H9 (cell line): ENCODE measurements at regions not wholly inside any gene's neighbourhood (a gene's known extent, or its start where the extent isn't known, plus 50 kb on each side); places are given as distances from the start of the nearest gene placed in this dataset.

Experiments used
- DNase-seq: peaks from one replicate; pipeline ENCODE4 v3.0.0-alpha.2; 2017
- H2AFZ ChIP-seq: one replicate; pipeline ENCODE4 v1.6.1; 2013; ENCODE audit warnings: mild to moderate bottlenecking, low read length, control low read depth, moderate library complexity
- H2AK5ac ChIP-seq: 2 replicates; pipeline ENCODE4 v1.6.1; 2013; ENCODE audit warnings: low read length, control low read depth, mixed read lengths; ENCODE audit not compliant: insufficient read length
- H2BK120ac ChIP-seq: one replicate; pipeline ENCODE4 v1.6.1; 2013; ENCODE audit warnings: low read depth, mild to moderate bottlenecking, low read length, control low read depth, inconsistent platforms; ENCODE audit not compliant: poor library complexity, severe bottlenecking
- H2BK12ac ChIP-seq: 2 replicates; pipeline ENCODE4 v1.6.1; 2013; ENCODE audit warnings: low read length, control low read depth, mixed read lengths, low read depth; ENCODE audit not compliant: insufficient read length
- H2BK15ac ChIP-seq: 2 replicates; pipeline ENCODE4 v1.6.1; 2013; ENCODE audit warnings: low read depth, low read length, control low read depth
- H2BK20ac ChIP-seq: one replicate; pipeline ENCODE4 v1.6.1; 2013; ENCODE audit warnings: low read depth, mild to moderate bottlenecking, low read length, control low read depth, inconsistent platforms; ENCODE audit not compliant: poor library complexity, severe bottlenecking
- H2BK5ac ChIP-seq: 2 replicates; pipeline ENCODE4 v1.6.1; 2013; ENCODE audit warnings: low read length, control low read depth, mixed read lengths; ENCODE audit not compliant: insufficient read length
- H3K14ac ChIP-seq: 2 replicates; pipeline ENCODE4 v1.6.1; 2013; ENCODE audit warnings: low read length, control low read depth; ENCODE audit not compliant: insufficient read depth
- H3K18ac ChIP-seq: 2 replicates; pipeline ENCODE4 v1.6.1; 2013; ENCODE audit warnings: low read depth, mild to moderate bottlenecking, mixed read lengths, low read length, control low read depth; ENCODE audit not compliant: insufficient read length
- H3K23ac ChIP-seq: 2 replicates; pipeline ENCODE4 v1.6.1; 2013; ENCODE audit warnings: low read length, control low read depth, mixed read lengths, low read depth; ENCODE audit not compliant: insufficient read length
- H3K23me2 ChIP-seq: 2 replicates; pipeline ENCODE4 v1.6.1; 2013; ENCODE audit warnings: low read depth, mild to moderate bottlenecking, mixed read lengths, low read length, control low read depth; ENCODE audit not compliant: insufficient read length, poor library complexity, severe bottlenecking
- H3K27ac ChIP-seq: 2 replicates; pipeline ENCODE4 v1.5.1; 2013; ENCODE audit warnings: low read length, control low read depth, mixed read lengths, low read depth; ENCODE audit not compliant: insufficient read length
- H3K27me3 ChIP-seq: 2 replicates; pipeline ENCODE4 v1.6.1; 2013; ENCODE audit warnings: low read length, control low read depth, inconsistent platforms; ENCODE audit not compliant: insufficient read depth
- H3K4ac ChIP-seq: 2 replicates; pipeline ENCODE4 v1.6.1; 2013; ENCODE audit warnings: low read depth, mild to moderate bottlenecking, control low read depth, inconsistent platforms, low read length, moderate library complexity
- H3K4me1 ChIP-seq: 2 replicates; pipeline ENCODE4 v1.6.1; 2013; ENCODE audit warnings: low read length, control low read depth, inconsistent platforms; ENCODE audit not compliant: insufficient read depth
- H3K4me2 ChIP-seq: 2 replicates; pipeline ENCODE4 v1.6.1; 2013; ENCODE audit warnings: low read length, control low read depth, mixed read lengths; ENCODE audit not compliant: insufficient read length, insufficient read depth
- H3K56ac ChIP-seq: 2 replicates; pipeline ENCODE4 v1.6.1; 2013; ENCODE audit warnings: low read depth, mild to moderate bottlenecking, mixed read lengths, low read length, control low read depth; ENCODE audit not compliant: insufficient read length
- H3K79me1 ChIP-seq: 2 replicates; pipeline ENCODE4 v1.6.1; 2013; ENCODE audit warnings: low read depth, mild to moderate bottlenecking, moderate library complexity, low read length, control low read depth, inconsistent platforms; ENCODE audit not compliant: insufficient read depth, poor library complexity, severe bottlenecking
- H3K79me2 ChIP-seq: 2 replicates; pipeline ENCODE4 v1.6.1; 2013; ENCODE audit warnings: low read length, control low read depth, inconsistent platforms; ENCODE audit not compliant: insufficient read depth
- H3K9ac ChIP-seq: 2 replicates; pipeline ENCODE4 v1.6.1; 2013; ENCODE audit warnings: low read length, control low read depth, mixed read lengths; ENCODE audit not compliant: insufficient read length; ENCODE audit errors: extremely low read depth
- H3K9me3 ChIP-seq: one replicate; pipeline ENCODE4 v1.6.1; 2013; ENCODE audit warnings: low read depth, low read length, inconsistent platforms; ENCODE audit not compliant: control insufficient read depth
- H3T11ph ChIP-seq: one replicate; pipeline ENCODE4 v1.6.1; 2013; ENCODE audit warnings: mild to moderate bottlenecking, low read length, control low read depth, inconsistent platforms
- H4K20me1 ChIP-seq: one replicate; pipeline ENCODE4 v1.6.1; 2013; ENCODE audit not compliant: control insufficient read depth, insufficient read length, insufficient read depth
- H4K5ac ChIP-seq: 2 replicates; pipeline ENCODE4 v1.6.1; 2013; ENCODE audit warnings: low read depth, mild to moderate bottlenecking, mixed read lengths, low read length, control low read depth; ENCODE audit not compliant: insufficient read length
- H4K8ac ChIP-seq: replicated peaks from 2 replicates; pipeline ENCODE4 v1.6.1; 2013; ENCODE audit warnings: low read length, control low read depth, mixed read lengths, low read depth; ENCODE audit not compliant: insufficient read length
- H4K91ac ChIP-seq: 2 replicates; pipeline ENCODE4 v1.6.1; 2013; ENCODE audit warnings: low read depth, mild to moderate bottlenecking, moderate library complexity, mixed read lengths, low read length, control low read depth; ENCODE audit not compliant: insufficient read length
- H3K27ac Mint-ChIP-seq, 3 experiments: 2 replicates in 2 of 3; 3 replicates in 1 of 3; pipeline ENCODE4 v1.8.0; 2020 to 2021; ENCODE audit warnings: mixed read lengths in 3 of 3, mild to moderate bottlenecking in 1 of 3, moderate library complexity in 1 of 3
- H3K27me3 Mint-ChIP-seq: 2 replicates; pipeline ENCODE4 v1.8.0; 2021; ENCODE audit warnings: low read depth, mild to moderate bottlenecking, moderate library complexity, mixed read lengths
- H3K36me3 Mint-ChIP-seq, 3 experiments: 2 replicates in 2 of 3; 3 replicates in 1 of 3; pipeline ENCODE4 v1.8.0; 2020 to 2021; ENCODE audit warnings: low read depth in 3 of 3, mixed read lengths in 3 of 3; ENCODE audit not compliant: insufficient read depth in 1 of 3
- H3K4me1 Mint-ChIP-seq, 2 experiments: 2 replicates each; pipeline ENCODE4 v1.8.0; 2020; ENCODE audit warnings: mixed read lengths in 2 of 2
- H3K4me3 Mint-ChIP-seq, 2 experiments: 2 replicates in 1 of 2; 3 replicates in 1 of 2; pipeline ENCODE4 v1.8.0; 2020 to 2021; ENCODE audit warnings: mild to moderate bottlenecking in 2 of 2, mixed read lengths in 2 of 2, moderate library complexity in 1 of 2
- H3K9me3 Mint-ChIP-seq, 2 experiments: 2 replicates in 1 of 2; 3 replicates in 1 of 2; pipeline ENCODE4 v1.8.0; 2020; ENCODE audit warnings: mild to moderate bottlenecking in 2 of 2, mixed read lengths in 2 of 2, moderate library complexity in 1 of 2
- WGBS: extraction: QIAGEN DNeasy Blood & Tissue Kit; methylation state at CpG from one replicate; pipeline ENCODE4 v1.1.7; 2013; ENCODE audit warnings: missing lambda C conversion rate, low lambda C conversion rate, mixed read lengths; ENCODE audit not compliant: insufficient read length; ENCODE audit errors: extremely low coverage; 5-methylcytosine and 5-hydroxymethylcytosine counted together
- TF ChIP-seq, protein P1 (sequence below): fragments of 200-600 bp; sonication (generic); conservative IDR thresholded peaks from 3 replicates; pipeline ENCODE4 v1.8.0; 2021; ENCODE audit warnings: antibody characterized with exemption, mild to moderate bottlenecking

- no peaks in the 10 kb centered on the region for H3K23me2 ChIP-seq
- H3K56ac ChIP-seq, result no peak overlapping the region
- H2BK20ac ChIP-seq, result no peak overlapping the region
- H2BK5ac ChIP-seq, result no peak overlapping the region
- H3K4me1 ChIP-seq, result no peaks in the 10 kb centered on the region
- no peak overlapping the region for H3K4ac ChIP-seq
- H3K27ac ChIP-seq, result no peak overlapping the region
- H3K9me3 ChIP-seq, result peaks cover 5% of the 10 kb centered on the region
- H3K4me3 Mint-ChIP-seq, result no peak overlapping the region
- no peak overlapping the region for H3K14ac ChIP-seq
- H3K9ac ChIP-seq, result no peak overlapping the region
- no peak overlapping the region for H4K91ac ChIP-seq
- peaks cover 16 to 20% of the 10 kb centered on the region in 2 experiments for H3K9me3 Mint-ChIP-seq
- no peak overlapping the region for H3K4me2 ChIP-seq
- no peaks in the 10 kb centered on the region for H3K27me3 ChIP-seq
- TF ChIP-seq, protein P1, sequence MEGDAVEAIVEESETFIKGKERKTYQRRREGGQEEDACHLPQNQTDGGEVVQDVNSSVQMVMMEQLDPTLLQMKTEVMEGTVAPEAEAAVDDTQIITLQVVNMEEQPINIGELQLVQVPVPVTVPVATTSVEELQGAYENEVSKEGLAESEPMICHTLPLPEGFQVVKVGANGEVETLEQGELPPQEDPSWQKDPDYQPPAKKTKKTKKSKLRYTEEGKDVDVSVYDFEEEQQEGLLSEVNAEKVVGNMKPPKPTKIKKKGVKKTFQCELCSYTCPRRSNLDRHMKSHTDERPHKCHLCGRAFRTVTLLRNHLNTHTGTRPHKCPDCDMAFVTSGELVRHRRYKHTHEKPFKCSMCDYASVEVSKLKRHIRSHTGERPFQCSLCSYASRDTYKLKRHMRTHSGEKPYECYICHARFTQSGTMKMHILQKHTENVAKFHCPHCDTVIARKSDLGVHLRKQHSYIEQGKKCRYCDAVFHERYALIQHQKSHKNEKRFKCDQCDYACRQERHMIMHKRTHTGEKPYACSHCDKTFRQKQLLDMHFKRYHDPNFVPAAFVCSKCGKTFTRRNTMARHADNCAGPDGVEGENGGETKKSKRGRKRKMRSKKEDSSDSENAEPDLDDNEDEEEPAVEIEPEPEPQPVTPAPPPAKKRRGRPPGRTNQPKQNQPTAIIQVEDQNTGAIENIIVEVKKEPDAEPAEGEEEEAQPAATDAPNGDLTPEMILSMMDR, result no peak
- WGBS, result no CpG with 5 or more reads among the region's 2 CpGs
- H3K4me1 Mint-ChIP-seq, result peaks cover 0 to 4% of the 10 kb centered on the region in 2 experiments; a peak in 1 of 4 replicates
- H2AFZ ChIP-seq, result no peak overlapping the region
- no peak overlapping the region for H4K8ac ChIP-seq
- peaks cover 4 to 24% (median 9%) of the 10 kb centered on the region in 3 experiments for H3K36me3 Mint-ChIP-seq
- H2BK12ac ChIP-seq, result no peak overlapping the region
- H2BK15ac ChIP-seq, result no peak overlapping the region
- H4K20me1 ChIP-seq, result no peaks in the 10 kb centered on the region
- no peaks in the 10 kb centered on the region for H3K79me2 ChIP-seq
- no peak overlapping the region for H3K23ac ChIP-seq
- no peak overlapping the region for H4K5ac ChIP-seq
- no peak overlapping the region for H2BK120ac ChIP-seq
- no peaks in the 10 kb centered on the region; the same call in 1 of the 2 replicates for H3K27me3 Mint-ChIP-seq
- H2AK5ac ChIP-seq, result no peak overlapping the region
- DNase-seq, result no peak
- H3K18ac ChIP-seq, result no peak overlapping the region
- H3T11ph ChIP-seq, result no peak overlapping the region
- H3K79me1 ChIP-seq, result no peaks in the 10 kb centered on the region
- no peak overlapping the region for H3K27ac Mint-ChIP-seq
These were observed 150.7 kb downstream of the AKAP11 start for GRCh38 chr13:42422681-42423080.
